GM18909 (cell line): ENCODE measurements at regions not wholly inside any gene's neighbourhood (a gene's known extent, or its start where the extent isn't known, plus 50 kb on each side); places are given as distances from the start of the nearest gene placed in this dataset.
"Not testable (repeated sequence)": the region's sequence is repeated elsewhere in the genome, so short reads cannot be mapped to it uniquely, and the experiment has no call there.

Experiments used
- ATAC-seq: cut with Tn5 transposase; IDR thresholded peaks from one replicate; pipeline ENCODE4 v1.9.1; 2021; ENCODE audit warnings: mild to moderate bottlenecking; ENCODE audit not compliant: unreplicated experiment, poor library complexity

DNA sequence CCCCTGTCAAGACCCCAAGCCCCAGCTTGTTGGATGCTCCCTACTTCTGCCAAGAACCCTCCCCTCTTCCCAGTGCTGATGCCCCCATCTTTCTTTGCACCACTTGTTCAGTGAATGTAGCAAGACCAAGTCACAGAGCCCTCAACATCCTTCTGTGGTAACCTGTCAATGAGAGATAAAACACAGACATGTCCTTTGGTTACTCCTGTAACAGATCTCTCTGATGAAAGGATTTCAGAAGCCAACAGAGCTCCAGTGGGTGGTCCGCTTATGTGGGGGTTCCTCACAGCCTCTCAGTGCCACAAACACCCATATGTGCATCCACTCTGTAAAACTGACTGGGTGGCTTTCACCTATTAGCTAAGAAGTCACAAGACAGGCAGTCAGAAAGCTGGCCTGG, 93.2 kb upstream of the CST7 start:
- no peak for ATAC-seq

DNA sequence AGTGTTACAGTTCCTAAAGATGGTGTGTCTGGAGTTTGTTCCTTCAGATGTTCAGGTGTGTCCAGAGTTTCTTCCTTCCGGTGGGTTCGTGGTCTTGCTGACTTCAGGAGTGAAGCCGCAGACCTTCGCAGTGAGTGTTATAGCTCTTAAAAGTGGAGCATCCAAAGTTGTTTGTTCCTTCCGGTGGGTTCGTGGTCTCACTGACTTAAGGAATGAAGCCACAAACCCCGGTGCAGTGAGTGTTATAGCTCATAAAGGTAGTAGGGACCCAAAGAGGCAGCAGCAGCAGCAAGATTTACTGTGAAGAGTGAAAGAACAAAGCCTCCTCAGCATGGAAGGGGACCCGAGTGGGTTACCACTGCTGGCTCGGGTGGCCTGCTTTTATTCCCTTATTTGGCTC, 90.6 kb upstream of the CST7 start:
- ATAC-seq: not testable (repeated sequence)

DNA sequence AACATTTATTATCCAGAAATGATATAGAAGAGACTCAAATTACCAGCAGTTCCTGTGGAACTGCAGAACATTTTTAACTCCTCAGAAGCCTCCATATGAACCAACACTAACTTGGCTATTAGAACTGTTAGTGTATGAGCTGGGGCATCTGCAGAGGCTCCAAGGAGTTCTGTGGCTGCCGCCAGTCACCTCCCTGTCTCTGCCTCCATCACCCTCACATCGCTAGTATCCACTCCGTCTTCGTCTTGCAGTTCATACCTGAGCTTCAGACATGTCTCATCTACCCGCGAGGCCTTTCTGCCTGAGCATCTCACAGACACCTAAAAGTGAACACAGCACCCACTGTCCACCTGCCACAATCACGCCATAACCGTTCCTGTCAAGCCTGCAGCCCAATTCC, 89.5 kb upstream of the CST7 start:
- no peak for ATAC-seq

DNA sequence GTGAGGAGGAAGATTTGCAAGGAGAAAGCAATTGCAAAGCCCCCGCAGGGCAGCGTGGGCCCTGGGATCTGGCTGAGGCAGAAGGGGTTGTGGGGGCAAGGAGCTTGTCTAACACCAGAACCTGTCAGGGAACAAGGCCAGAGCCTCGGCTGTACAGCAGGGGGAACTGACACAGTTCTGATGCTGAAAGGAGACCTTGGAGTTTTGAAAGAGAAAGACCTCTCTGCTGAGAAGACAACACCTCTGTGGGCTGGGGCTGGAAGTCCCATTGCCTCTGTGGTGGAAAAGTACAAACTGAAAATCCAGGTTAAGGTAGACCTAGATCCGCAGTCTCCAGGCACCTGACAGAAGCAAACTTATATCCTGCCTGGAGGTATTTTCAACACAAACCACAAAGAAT, 86.9 kb upstream of the CST7 start:
- ATAC-seq: no peak

DNA sequence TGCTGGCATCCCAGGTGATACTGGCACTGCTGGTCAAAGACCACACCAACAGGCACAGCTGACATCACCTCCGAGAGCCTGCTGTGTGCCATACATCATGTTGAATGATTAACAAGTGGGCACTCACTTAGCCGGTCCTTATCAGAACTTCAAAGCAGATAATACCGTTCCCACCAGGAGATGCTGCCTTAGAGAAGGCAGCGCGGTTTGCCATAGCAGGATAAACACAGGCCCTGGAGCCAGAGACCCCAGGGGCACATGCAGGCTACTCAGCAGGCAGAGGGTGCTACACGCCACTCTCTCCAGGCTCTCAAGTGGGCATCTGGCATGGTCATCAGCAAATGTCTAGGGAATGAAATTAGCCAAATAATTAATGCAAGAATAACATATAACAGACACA, 86.5 kb upstream of the CST7 start:
- ATAC-seq: no peak

DNA sequence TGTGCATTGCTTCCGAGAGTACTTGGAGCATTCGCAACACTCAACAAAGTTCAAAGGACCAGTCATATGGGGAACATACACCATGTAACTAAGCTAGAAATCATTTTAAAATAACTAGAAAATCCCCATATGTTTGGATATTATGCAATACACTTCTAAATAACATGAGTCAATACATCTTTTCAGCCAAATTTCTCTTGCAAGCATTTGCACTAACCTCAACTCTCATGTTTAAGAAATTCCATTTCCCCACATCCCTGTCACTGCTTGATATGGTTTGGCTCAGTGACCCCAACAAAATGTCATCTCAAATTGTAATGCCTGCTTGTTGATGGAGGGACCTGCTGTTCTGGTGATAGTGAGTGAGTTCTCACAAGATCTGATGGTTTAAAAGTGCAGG, 85.7 kb upstream of the CST7 start:
- ATAC-seq: no peak

DNA sequence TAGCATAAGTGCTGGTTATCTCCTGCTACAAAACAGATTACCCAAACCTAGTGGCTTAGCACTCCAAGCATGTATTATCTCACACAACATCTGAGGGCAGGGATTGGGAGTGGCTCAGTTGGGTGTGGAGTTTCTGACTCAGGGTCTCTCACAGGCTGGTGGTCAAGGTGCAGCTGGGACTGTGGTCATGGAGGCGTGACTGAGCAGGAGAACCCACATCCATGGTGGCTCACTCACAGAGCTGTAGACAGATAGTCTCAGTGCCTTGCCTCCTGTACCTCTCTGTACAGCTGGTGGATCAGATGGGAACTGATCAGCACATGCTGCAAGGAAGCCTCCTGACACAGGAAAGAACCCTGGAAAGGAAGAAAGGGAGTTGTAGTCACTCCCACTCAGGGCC, 83.1 kb upstream of the CST7 start:
- ATAC-seq: no peak

DNA sequence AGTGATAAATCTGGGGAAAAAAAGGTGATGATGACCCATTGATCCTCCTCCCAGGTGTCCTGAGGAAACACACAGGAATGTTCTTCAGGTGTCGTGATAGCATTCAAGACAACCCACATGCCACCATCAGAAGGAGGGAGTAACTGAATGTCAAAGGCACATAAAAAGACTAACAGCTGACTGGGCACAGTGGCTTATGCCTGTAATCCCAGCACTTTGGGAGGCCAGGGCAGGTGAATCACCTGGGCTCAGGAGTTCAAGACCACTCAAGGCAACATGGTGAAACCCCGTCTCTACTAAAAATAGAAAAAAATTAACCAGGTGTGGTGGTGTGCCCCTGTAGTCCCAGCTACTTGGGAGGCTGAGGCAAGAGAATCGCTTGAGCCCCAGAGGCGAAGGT, 82.3 kb upstream of the CST7 start:
- no peak for ATAC-seq

DNA sequence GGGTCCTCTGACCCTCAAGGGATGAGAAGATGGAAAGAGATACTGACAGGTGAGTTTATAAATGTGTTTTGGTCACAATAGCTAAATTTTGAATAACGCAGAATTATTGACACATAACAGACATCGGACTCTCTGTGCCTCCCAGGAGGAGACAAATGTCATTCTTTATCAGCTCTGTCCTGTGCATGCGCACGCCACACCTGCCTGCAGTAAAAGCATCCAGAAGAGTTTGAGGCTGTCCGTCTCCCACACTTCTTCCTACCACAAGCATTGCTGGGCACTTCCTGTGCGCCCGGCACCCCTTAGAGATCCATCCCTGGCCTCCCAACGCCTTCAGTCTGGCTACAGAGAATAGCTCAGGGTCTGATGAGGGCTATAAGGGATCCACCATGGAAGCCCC, 81.5 kb upstream of the CST7 start:
- no peak for ATAC-seq

DNA sequence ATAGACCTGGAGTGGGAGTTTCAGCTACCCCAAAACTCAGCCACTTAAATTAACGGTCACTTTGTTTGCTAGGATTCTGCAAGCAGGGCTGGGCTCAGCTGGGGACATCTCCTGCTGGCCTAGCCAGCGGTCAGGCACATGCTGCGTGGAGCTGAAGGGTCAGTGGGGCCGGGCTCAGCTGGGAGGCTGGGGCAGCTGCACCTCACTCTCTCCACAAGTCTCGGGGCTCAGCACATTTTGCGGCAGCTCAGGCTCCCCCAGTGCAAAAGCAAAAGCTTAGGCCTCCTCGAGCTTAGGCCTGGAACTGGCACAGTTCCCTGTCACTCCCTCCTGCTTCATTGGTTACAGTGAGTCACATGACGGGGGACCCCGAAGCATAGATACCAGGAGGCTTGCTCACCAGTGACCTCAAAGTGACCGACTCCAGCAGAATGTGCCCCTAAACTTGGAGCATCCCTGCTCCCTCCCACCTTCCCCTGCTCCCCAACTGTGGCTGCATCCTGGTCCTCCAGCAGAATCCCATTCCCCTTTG, 80.6 kb upstream of the CST7 start:
- no peak for ATAC-seq

DNA sequence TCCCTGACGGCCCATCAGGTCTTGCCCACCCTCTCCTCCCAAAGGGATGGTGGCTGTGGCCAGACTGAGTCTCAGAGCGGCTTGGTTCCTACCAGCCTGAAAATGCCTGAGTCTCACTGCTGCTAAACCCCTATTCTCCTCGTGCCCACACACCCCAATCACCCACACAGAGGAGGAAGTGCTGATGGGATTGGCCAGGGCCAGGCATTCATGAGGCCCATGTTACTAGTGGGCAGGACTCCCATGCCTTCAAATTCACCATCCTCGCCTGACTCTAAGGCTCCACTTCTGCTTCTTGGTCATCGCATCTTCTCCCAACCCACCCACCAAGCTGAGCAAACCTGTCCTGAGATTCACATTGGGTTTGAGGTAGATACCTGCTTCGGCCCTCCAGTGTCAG, 80.1 kb upstream of the CST7 start:
- ATAC-seq: no peak

DNA sequence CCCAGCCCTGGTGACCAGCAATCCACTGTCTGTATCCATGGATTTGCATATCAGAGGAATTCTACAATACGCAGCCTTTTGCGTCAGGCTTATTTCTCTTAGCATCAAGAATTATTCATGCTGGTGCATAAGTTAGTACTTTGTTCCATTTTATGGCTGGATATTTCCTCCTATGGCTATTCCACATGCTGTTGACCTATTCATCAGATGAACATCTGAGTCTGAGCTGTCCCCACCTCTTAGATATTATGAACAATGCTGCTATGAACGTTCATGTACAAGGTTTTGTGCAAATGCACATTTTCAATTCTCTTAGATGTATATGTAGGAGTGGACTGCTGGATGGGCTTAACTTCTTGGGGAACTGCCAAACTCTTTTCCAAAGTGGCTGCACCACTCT, 79.0 kb upstream of the CST7 start:
- ATAC-seq: no peak

DNA sequence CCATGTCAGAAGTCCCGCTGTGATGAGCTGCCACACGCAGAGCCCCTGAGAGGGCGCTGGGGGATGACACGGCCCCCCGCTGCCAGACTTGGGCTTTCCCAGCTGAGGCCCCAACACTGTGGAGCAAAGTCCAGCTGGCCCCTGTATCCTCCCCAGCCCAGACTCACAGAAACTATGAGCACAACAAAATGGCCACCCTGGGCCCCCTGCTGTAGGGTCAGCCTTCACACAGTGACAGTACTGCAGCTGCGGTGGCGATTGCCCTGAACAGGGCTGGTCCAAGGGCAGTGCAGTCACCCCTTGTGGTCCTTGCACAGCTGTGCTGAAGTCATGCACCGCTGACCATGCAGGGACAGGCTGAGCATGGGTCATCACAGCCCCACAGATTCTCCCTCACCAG, 78.2 kb upstream of the CST7 start:
- ATAC-seq: peak; percentile 46

DNA sequence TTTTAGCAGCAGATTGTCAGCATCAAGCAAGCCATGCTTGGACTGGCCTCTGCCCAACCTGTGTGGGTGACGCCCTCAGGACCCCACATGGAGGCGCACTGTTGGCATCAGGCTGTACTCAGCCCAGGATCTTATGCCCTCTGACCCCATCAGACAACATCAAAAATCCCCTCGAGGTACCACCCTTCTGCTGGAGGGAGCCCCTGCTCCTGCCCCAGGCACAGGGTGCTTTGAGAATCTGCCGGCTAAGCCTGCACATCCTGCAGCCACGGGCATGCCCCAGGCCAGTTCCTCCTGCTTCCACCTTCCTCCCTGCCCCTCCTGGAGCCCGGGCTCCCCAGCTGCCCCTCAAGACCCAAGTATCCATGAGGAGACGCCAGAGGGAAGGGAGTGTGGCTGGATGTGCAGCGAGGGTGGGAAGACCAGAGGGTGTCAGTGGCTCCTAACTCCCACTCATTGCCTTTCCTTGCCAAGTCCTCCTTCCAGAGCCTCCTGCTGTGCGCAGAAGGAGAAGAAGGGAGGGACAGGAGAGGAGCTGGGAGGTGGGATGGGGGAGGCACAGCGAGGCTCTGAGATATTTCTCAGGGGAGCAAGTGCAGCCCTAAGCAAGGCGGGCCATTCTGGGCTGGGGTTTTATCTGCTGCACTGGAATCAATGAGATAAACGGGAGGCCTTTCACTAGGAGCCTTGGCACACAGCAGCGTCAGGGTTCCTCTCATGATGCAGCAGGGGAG, 77.4 kb upstream of the CST7 start:
- no peak for ATAC-seq

DNA sequence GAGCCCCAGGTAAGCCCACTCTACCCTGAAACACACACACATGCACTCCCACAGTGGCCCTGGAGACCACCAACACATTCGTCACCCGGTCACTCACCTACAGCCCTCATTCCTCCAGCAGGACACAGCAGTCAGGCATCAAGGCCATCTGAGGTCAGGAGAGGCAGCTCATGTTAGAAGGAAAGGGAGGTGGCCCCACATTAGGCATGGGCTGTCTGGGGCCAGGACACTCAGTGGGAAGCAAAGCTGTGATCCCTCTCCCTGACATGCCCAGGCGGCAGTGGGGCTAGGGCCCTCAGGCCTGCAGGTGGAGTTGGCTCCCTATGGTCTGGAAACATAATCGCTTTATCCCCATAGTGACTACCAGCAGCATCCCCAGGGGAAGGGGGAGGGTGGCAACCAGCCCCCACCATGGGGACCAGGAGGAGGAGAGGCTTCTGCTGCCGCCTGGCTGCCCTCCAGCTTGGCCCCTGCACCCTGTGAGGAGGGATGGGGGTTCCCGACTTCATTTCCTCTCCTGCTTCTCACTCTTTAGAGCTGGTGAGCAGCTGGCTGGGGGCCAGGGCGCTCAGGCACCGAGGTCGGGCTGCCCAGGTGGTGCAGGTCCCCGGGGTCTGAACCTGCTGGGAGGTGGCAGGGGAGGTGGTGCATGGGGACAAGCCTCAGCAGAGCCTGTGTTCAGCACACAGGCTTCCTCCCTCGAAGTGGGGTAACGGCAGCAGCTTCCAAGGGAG, 76.6 kb upstream of the CST7 start:
- peak; percentile 76 for ATAC-seq

DNA sequence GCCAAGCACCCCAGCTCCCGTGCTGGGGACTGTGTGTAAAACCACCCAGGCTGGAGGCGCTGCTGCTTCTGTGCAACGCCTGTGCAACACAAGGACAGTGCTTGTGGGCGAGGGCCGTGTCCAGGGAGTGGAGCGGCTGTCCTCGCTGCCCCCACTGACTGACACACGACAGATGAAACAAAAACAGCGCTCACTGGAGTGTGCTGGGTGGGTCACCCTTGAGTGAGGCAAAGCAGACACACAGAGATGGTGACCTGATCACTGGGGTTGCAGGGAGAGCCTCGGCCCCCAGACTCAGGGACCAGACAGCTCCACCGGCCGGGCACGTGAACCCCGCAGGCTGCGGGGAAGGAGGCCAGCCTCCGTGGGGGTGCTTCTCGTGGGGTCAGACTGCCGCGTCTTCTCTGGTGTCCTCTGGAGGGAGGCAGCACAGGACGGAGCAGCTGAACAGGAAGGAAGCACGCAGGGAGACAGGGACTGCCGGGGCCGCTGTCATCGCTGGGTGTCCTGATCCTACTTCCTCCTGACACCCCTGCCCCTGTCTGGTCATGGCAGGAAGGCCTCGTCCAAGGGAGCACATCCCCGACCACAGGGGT, 75.9 kb upstream of the CST7 start:
- ATAC-seq: peak; percentile 5

DNA sequence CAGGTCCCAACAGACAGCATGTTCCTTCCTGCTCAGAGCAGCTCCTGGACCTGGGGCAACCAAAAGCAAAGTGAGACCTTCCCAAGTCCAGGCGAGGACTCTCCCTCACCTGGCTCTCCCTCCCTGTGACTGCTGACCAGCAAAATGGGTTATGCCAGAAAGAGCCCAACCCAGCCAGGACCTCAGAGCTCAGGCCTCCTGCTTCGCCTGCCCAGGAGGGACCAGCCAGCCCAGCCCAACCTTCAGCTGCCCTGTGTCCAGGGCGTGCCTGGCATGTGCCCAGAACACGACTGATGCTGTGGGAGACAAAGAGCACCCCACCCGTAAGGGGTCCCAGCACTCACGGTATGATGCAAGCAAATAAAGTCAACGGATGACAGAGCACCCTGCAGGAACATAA, 74.0 kb upstream of the CST7 start:
- no peak for ATAC-seq

DNA sequence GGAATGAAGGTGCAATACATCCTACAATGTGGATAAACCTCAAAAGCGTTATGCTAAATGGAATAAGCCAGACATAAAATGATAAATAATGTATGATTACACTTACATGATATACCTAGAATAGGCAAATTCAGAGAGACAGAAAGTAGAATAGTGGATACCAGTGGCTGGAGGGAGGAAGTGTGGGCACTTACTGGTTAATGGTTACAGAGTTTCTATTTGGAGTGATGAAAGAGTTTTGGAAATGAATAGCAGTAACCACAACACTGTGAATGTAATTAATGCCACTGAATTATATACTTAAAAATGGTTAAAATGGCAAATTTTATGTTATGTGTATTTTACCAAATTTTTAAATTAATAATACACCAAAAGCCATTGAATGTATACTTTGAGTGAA, 71.4 kb upstream of the CST7 start:
- peak; percentile 66 for ATAC-seq

DNA sequence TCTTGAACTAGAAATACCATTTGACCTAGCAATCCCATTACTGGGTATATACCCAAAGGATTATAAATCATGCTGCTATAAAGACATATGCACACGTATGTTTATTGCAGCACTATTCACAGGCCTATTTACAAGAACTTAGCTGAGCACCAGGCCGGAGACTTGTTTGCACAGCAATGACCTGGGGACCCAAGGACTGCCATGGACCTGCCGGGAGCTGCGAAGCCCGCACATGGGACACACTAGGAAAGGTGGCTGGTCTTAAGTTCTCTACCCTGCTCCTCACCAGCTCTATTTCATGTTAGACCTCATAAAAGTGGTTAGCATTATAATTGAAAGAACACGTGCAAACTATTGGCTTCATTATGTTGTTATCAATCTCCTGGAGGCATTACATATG, 70.4 kb upstream of the CST7 start:
- no peak for ATAC-seq

DNA sequence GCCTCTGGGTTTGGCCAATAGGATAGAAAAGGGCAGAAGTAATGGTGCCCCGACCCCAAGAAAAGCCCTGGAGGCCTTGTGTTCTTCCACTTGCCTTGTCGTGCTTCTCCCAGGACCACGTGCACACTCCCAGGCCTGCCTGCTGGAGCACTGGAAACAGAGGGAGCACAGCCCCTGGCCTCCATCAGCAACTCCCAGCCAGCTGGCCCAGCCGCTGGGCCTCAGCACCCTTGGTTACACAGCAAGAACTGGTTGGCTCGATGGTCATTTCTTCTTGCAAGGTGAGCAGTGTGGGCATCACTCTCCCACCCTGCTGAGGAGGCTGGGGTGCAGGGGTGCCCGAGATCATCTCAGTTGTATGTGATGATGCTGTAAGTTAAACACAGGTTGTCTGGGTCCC, 69.2 kb upstream of the CST7 start:
- ATAC-seq: no peak

DNA sequence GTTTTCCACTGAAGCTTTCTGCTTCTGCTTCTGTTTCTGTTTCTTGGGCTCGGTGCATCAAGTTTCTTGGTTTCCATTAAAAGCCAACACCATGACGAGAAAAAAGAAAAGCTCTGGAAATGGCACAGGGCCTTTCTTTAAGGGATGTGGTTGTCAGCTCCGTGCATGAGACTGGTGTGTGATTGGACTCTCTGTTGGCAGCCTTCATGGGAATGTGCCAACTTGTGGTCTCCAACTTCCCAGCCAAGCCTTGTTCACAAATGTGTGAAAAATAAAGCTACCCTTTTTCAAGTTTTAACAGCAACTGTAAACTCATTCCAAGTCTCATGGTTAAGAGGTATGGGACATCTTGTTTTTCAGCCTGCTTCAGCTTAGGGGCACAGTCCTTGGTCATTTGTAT, 68.7 kb upstream of the CST7 start:
- no peak for ATAC-seq

DNA sequence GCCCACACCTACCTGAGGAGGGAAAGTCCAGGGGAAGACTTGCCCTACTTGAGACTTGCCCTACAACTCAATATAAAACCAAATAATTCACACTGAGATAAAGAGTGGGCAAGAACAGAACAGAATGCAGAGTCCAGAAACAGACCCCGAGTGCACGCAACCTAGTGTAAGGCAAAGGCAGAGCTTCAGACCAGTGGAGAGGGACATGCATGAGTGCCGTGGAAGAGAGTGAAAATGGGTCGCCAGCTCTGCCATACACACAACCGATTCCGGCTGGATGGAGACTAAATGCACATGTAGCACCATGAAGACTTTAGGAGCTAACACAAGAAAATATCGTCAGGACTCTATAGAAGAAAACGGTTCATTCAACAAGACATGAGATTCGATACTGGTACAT, 58.8 kb upstream of the CST7 start:
- no peak for ATAC-seq
